GM12892 (cell line): ENCODE measurements at regions not wholly inside any gene's neighbourhood (a gene's known extent, or its start where the extent isn't known, plus 50 kb on each side); places are given as distances from the start of the nearest gene placed in this dataset.

Experiments
- POLR2A ChIP-seq: IDR thresholded peaks from 2 replicates; pipeline ENCODE4 v1.6.1; 2011; ENCODE audit warnings: low read depth, low read length, control low read depth
- POLR2AphosphoS5 ChIP-seq: IDR thresholded peaks from 2 replicates; pipeline ENCODE4 v1.6.1; 2011; ENCODE audit warnings: low read depth, low read length, control low read depth
- TAF1 ChIP-seq: IDR thresholded peaks from 2 replicates; pipeline ENCODE4 v1.6.1; 2011; ENCODE audit warnings: low read depth, mild to moderate bottlenecking, control low read depth, low read length, borderline replicate concordance

- no peak for TF ChIP-seq POLR2AphosphoS5
- no peak for TF ChIP-seq TAF1
- TF ChIP-seq POLR2A, result no peak
Measured at GRCh38 chr9:26457151-26457550, 435.5 kb downstream of the CAAP1 start.
